Hematopoietic multipotent progenitor cell treated with erythropoietin and hydrocortisone succinate and interleukin-3 and kit ligand, for 6 days (in vitro differentiated cells): ENCODE measurements at regions not wholly inside any gene's neighbourhood (a gene's known extent, or its start where the extent isn't known, plus 50 kb on each side); places are given as distances from the start of the nearest gene placed in this dataset.

ENCODE experiments used
- DNase-seq: peaks from one replicate; pipeline ENCODE4 v3.0.0-alpha.2; 2015

DNA sequence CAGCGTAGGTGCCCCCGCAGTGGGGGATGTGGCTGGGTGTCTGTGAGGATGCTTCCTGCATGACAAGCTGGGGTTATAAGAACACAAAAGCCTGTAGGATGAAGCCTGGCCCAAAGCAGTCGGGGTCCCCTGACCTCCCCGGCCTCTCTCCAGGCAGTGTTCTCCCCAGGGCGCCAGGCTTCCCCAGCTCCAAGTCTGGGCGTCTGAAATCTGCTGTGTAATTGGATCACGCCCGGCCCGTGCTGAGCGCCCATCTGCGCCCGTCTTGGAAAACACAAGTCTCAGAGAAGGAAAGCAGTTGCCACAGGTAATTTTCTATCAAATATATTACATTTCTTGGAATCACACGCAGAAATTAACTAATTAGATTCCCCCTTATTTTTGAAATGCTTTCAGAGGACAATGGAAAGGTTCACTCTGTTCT is 233.3 kb downstream of the CTTN start:
- DNase-seq = no peak

- no peak for DNase-seq
Observed at GRCh38 chr11:70633610-70634009, 235.3 kb downstream of the CTTN start.

- no peak for DNase-seq
Observed at GRCh38 chr11:70636659-70637058, 238.3 kb downstream of the CTTN start.

DNA sequence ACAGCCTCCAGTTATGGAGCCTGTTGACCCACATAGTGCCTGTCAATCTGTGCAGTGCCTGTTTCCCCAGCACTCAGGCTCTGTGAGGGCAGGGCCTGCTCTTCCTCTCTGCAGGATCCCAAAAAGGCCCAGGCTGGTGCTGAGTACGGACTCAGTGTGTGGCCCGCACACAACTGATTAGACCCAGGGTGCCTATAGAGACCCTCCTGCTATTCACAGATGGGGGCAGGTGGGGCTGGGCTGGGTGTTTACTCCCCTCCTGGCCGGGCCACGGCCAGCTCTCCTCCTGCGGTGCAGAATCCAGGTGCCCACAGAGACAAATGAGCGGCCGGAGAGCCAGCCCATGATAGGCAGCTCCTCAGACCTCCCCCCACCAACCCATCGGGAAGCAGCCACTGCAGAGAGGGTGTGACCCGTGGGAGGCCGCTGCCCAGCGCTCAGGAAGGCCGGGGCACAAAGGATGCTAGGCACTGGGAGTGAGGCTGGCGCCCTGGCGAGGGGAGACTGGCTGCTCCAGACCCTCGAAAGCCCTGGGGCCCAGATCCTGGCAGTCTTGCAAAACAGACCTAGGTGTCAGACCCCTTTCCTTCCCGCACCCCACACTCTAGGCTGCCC is 239.0 kb downstream of the CTTN start:
- DNase-seq = no peak

GRCh38 chr11:70637949-70638583 is 239.7 kb downstream of the CTTN start:
- no peak for DNase-seq

- no peak for DNase-seq
Observed at GRCh38 chr11:70640408-70640807, 242.1 kb downstream of the CTTN start.

GRCh38 chr11:70641369-70641768 is 243.0 kb downstream of the CTTN start:
- peak; percentile 18 for DNase-seq

DNA sequence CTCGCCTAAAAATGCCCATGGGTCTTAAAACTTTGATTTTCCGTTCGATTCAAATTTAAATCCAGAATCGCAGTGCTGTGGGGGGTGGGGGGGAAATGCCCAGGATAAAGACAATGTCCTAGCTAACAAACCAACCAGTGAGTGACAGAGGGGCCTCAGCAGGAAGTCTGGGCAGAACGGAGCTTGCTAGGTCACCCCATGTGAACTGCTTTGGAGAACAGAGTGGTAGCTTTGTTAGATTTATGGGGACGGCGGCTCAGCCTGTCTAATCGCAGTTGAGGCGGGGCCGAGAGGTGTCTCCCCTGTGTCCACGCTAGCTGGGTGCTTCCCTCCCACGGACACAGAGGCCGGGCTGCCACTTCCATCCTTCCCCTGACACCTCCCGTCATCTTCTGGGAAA is 243.9 kb downstream of the CTTN start:
- no peak for DNase-seq

DNA sequence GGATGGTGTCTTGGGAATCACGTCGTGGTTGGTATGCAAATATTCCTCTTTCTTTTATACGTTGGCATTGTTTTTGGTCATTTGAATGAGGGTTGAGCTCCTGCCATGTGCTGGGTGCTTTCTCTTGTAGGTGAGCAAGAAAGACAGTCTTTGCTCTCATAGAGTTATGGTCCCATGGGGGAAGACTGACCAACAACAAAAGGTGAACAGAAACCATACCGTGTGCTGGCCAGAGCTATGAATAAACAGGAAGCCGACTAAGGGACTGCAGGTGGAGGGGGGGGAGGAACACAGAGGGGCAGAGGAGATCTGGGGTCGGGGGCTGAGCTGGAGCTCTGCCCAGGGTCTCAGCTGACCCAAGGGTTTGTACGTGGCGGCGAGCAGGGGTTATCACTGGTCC is 245.3 kb downstream of the CTTN start:
- no peak for DNase-seq

DNA sequence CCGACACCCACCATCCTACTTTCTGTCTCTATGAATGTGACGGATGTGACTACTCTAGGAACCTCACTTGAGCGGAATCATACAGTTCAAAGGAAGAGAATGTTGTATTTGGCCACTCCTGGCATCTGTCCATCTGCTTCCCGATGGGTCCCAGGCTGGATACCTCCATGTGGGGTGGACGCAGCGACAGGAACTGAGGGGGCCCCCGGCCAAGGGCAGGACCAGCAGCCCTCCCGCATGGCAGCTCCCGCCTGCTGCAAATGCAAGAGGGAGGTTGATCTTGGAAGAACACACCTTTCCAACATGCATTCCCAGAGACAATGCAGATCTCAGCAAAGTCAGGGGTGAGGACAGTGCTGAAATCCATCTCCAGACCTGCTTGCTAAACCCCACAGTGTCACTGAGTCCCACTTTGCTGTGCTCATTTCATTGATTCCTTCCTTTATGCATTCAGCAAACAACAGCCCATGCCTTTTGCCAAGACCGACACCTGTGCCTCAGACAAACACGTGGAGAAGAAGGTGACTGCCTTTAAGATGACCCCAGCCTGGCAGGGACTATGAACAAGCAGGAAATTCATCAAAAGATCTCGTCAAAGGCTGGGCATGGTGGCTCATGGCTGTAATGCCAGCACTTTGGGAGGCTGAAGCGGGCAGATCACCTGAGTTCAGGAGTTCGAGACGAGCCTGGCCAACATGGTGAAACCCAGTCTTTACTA is 246.2 kb downstream of the CTTN start:
- DNase-seq = no peak

- no peak for DNase-seq
Observed at GRCh38 chr11:70645537-70645936, 247.2 kb downstream of the CTTN start.

GRCh38 chr11:70646272-70647049 is 248.1 kb downstream of the CTTN start:
- DNase-seq = no peak

GRCh38 chr11:70647188-70648166 is 249.1 kb downstream of the CTTN start:
- DNase-seq = no peak

DNA sequence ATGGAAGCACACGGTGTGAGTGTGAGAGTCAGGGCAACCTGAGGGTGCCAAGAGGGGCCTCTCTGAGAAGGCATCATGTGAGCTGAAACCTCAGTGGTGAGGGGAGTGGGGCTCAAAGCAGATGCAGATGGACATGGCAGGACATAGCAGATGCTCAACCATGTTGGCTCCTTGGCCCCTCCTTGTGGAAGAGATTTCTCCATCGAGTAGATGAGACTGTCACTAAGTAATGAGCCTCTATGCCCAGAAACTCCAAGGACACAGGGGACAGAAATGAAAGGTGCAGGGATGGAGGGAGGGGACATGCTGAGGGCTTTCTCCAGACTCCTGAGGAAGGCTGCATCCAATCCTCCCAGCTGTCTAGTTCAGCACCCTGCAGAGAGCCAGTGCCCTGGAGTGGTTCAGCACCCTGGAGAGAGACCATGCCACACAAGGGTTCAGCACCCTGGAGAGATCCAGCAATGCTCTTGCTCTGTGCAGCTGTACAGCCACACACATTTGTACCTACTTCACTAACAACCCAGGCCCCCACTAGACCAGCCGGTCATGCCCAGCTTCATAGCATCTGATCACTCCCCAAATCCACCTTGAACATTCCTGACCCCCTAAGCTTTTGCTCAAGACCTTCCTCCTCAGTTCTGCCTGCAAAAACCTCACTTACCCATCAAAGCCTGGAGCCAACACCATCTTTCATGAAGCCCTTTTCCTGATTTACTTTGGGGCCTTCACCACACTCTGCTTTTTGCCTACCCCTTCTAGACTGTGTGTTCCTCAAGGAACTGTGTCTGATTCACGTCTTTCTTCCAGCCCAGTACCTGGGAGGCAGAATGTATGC is 252.0 kb downstream of the CTTN start:
- DNase-seq = peak; percentile 90

- no peak for DNase-seq
Observed at GRCh38 chr11:70651031-70651430, 252.7 kb downstream of the CTTN start.

GRCh38 chr11:70654016-70654415 is 255.7 kb downstream of the CTTN start:
- no peak for DNase-seq

GRCh38 chr11:70655816-70656215 is 257.5 kb downstream of the CTTN start:
- DNase-seq = no peak

DNA sequence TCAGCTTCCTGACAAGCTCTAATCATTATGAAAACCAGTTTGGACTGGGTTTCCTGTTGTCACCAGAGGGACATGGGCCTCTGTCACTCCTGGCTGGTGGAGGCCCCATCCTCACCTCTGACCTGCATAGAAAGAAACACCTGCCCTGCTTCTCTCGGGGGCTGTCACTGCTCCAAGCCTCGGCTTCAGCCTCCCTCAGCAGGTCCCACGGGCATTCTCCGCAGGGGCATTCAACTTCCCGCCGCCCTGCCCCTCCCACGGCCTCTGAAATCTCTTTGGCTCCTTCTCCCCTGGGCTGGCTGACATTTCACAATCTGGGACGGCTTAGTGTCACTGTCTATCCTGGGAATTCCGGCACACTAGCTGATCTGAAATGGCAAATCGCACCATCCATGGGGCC is 257.9 kb downstream of the CTTN start:
- DNase-seq = no peak

GRCh38 chr11:70660059-70660888 is 261.9 kb downstream of the CTTN start:
- no peak for DNase-seq

DNA sequence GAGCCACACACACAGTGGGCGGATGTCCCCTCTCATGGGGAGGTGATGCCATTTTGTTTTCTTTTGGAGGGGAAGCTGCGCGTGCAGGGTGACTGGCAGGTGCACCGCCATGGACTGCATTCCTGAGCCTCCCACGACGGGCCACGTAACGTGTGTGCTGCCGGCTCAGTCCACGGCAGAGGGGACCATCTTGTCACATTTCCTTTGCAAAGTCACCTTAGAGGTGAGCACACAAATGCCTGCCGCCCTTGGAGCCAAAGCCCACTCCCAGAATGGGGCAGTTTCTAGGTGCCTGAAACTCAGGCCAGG is 262.5 kb downstream of the CTTN start:
- no peak for DNase-seq
